HG02678 (cell line): ENCODE measurements at regions not wholly inside any gene's neighbourhood (a gene's known extent, or its start where the extent isn't known, plus 50 kb on each side); places are given as distances from the start of the nearest gene placed in this dataset.

Experiments used
- ATAC-seq: cut with Tn5 transposase; IDR thresholded peaks from one replicate; pipeline ENCODE4 v1.9.1; 2021; ENCODE audit warnings: mild to moderate bottlenecking, moderate library complexity; ENCODE audit not compliant: unreplicated experiment

DNA sequence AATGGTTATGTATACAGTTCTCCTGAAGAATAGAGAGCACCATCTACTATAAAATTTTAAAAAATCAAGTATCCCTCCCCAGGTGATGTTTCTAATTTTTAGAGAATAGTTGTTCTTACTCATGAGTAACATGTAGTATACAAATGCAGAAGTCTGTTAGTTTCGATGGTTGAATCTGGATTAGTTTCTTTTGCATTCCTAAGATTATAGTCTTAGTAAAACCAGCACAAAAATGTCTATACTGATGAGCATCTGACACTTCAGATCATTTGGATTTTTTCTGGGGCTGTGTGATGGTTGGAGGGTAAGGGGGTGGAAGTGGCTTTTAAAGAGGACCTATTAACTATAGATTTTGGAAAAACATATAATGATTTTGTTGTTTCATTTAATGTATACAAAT, 167.3 kb upstream of the SGO1 start:
- ATAC-seq: no peak

DNA sequence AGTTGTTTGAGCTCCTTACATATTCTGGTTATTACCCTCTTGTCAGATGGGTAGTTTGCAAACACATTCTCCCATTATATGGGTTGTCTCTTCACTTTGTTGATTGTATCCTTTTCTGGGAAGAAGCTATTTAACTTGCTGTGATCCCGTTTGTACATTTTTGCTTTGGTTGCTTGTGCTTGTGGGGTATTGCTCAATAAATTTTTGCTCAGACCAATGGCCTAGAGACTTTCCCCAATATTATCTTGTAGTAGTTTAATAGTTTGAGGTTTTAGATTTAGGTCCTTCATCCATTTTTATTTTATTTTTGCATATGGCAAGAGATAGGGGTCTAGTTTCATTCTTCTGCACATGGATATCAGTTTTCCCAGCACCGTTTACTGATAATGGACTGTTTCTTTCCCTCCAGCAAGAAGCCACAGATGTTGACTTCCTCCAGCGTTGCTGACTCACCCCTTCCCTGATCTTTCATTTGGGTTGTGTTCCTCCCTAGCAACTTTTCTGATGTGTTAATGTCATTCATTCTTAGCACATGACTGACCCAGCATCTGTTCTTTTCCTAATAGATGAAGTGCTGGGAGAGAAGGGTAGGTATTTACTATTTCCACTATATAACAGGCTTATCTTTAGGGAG, 166.7 kb upstream of the SGO1 start:
- ATAC-seq: no peak

DNA sequence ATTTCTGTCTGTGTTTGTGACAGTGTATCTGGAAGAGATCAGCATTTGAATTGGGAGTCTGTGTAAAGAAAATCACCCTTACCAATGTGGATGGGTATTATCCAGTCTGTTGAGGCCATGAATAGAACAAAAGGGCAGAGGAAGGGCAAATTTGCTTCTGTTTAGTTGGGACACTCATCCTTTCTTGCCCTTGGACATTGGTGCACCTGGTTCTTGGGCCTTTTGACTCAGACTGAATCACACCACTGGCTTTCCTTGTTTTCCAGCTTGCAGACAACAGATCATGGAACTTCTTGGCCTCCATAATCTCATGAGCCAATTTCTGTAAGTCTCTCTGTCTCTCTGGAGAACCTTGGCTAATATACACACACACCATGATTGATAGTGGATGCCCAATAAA, 164.4 kb upstream of the SGO1 start:
- no peak for ATAC-seq

DNA sequence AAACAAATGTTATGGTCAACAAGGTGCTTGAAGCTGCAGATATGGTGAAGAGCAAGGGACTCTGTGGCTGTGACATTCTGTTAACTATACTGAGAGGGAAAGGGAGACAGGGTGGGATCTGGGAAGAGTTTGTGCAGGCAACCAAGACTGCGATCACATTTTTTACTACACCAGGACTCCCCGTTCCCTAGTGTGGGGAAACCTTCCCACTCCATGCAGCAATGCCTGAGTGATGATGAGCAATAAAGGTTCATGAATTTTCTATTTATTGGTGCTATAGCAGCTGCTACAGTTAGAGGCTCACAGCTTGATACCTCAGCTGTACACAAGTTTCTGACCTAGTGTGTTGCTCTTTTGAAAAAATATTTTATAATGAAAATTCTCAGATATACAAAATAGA, 160.9 kb upstream of the SGO1 start:
- no peak for ATAC-seq

DNA sequence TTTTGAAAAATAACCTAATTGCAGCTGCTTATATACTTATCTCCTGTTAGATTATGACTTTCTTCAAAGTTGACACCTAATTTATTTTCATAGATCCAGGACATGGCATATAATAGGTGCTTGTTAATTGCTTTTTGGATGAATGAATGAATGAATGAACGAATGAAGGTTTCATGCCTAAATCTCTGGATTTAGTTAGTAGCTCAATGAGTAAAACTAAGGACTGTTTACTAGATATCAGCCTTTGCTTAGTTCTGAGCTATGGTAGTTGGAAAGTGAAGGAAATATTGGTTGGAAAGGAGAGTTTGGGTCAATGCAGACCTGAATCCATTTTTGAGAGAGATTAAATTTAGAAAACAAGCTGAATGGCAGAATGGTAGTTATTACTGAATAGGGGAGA, 160.4 kb upstream of the SGO1 start:
- ATAC-seq: no peak

DNA sequence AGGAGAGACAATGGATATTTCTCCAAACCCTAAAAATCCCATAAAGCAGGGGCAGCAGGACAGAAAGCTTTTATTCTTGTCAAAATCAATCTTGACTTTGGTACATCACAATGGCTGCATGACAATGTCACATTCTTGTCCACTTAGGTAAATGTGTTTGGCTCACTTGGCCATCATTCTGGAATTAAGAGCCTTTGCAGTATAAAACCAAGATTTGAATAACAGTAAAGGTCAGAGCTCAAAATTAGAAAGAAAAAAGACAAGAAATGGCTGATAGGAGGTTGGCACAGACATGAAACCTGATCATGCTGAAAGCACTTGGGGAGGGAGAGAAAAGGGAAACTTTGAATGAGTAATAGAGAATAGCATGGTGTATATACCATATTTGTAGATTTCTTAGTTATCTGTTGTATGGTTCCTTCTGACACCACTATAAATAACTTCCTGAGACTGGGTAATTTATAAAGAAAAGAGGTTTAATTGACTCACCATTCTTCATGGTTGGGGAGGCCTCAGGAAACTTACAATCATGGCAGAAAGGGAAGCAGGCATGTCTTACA, 158.5 kb upstream of the SGO1 start:
- ATAC-seq: no peak

DNA sequence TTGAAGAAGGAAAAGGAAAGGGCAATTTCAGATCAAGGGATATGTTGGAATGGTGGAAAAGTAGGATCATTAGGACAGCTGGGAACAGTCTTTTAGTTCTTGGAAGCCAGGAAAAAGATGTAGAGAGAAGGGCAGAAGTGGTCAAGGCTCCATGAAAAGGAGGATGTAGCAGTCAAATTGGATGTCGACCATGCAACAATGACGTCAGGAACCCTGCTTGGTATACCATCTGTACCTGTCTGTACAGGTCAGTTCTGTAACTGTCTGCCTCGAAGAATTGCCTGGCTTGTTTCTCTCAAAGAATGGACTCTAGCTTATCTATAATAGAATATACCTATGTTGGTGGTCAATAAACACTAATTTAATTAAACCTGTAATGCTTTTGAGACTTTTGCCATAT, 157.8 kb upstream of the SGO1 start:
- ATAC-seq: no peak

DNA sequence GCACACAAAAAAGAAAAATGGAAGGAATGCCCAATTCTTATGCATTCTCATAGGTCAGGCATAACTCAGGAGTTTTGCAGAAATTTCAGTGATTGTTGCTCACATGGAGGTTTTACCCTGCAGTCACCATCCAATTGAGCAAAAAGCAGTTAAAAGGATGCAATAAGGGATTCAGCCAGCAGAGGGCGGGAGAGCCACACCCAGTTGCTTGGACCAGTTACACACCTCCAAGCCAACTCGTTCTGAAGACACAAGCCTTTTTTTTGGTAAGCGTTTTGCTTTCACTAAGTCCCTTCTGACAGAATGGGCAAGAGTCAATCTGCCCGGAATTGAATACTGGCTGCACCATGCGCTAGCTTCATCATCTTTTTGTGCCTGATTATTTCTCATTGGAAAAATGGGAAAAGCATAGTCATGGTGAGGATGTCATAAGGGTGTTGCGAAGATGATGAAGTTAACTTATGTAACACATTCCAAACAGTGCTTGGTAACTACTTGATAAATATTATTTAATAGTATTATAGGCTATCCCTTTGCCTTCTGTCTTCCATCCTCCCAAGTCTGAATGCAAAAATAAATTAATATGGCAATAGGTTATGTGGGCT, 154.4 kb upstream of the SGO1 start:
- peak; percentile 84 for ATAC-seq

DNA sequence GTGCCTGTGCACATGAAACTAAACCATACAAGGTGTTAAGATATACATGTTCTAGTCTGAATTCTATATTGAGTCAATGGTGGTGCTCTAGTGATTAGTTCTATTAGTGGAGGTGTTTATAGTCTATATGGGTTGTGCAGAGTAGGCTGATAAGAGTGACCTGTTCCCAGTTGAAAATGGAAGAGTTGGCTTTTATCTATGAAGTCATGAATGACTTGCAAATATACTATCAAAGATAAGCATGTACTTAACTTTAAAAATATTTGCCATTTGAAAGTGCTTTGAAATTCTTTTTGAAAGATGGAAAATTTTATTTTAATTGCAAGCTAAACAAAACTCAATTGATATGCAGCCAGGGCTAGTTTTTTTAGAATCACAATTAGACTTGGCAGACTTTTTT, 150.6 kb upstream of the SGO1 start:
- no peak for ATAC-seq

DNA sequence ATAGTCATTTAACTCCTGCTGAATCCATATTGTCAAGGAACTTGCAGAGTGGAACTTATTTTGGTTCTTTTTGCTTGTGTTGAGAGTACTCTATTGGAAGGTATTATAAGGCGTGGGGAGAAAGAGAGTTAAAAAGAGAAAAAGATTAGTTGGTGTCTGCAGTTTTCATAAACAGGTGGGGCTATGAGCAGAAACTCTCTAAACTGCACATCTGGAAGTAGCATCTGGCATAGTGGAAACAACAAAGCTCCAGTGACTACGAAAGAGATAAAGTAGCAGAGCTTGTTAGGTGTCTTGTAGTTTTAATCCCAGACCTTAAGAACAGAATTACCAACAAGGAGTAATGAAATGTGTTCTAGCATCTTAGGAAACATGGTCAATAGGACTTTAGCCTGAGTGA, 148.8 kb upstream of the SGO1 start:
- ATAC-seq: no peak

DNA sequence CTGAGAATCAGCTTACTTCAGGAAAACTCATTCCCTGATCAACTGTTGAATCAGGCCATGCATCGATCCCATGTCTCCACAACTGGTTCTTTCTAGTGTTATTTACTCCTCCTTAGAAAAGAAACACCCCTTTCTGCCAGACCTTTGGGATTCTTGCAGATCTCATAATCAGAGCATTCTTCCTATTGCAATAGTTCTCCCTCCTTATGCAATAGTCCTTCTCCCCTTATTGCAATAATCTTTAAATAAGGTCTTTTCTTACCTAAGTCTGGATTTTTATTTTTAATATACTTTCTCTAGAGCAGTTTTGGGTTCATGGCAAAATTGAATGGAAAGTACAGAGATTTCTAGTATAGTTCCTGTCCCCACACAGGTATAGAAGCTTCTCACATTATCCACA, 141.9 kb upstream of the SGO1 start:
- ATAC-seq: no peak

DNA sequence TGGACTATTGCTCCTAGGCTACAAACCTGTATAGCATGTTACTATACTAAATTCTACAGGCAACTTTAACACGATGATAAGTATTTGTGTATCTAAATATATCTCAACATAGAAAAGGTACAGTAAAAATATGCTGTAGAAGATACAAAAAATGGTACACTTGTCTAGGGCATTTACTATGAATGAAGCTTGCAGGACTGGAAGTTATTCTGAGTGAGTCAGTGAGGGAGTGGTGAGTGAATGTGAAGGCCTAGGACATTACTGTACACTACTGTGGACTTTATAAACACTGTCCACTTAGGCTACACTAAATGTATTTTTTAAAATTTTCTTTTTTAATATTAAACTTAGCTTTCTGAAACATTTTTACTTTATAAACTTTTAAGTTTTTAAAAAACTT, 140.5 kb upstream of the SGO1 start:
- ATAC-seq: no peak

DNA sequence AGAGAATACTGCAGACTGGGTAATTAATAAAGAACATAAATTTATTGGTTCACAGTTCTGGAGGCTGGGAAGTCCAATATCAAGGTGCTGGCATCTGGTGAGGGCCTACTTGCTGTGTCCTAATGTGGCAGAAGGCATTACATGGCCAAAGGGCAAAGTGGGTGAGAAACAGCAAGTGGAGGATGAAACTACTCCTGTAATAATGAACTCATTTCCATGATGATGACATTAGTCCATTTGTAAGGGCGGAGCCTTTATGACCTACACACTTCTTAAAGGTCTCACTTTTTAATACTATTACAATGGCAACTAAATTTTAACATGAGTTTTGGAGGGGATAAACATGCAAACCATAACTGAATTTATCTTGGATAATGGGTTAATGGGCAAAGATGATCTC, 139.6 kb upstream of the SGO1 start:
- ATAC-seq: no peak

DNA sequence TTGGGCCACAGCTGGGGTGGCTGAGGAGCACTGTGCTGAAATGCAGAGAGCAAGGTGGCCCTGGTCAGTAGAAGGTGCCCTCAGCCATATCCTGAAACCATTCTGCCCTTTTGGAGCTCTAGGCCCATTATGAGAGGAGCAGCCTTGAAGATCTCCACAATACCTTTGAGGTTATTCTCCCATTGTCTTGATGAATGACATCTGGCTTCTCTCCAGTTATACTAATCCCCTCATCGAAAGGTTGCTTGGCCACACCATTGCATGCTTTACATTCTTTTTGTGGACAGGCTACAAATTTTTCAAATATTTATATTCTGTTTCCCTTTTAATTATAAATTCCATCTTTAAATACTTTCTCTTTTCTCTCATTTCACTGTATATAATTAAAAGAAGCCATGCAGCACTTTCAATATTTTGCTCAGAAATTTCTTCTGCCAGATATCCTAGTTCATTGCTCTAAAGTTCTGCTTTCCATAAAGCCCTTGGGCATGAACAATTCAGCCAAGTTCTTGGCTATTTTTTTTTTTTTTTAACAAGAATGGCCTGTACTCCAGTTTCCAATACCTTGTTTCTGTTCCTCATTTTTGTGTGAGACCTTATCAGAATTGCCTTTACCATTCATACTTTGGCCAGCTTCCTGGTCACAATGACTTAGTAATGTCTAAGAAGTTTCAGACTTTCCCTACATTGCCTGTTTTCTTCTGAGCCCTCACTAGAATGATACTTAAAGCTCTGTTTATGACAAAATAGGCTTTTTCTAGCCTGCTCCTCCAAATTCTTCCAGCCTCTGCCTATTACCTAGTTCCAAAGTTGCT, 138.9 kb upstream of the SGO1 start:
- peak; percentile 99 for ATAC-seq

DNA sequence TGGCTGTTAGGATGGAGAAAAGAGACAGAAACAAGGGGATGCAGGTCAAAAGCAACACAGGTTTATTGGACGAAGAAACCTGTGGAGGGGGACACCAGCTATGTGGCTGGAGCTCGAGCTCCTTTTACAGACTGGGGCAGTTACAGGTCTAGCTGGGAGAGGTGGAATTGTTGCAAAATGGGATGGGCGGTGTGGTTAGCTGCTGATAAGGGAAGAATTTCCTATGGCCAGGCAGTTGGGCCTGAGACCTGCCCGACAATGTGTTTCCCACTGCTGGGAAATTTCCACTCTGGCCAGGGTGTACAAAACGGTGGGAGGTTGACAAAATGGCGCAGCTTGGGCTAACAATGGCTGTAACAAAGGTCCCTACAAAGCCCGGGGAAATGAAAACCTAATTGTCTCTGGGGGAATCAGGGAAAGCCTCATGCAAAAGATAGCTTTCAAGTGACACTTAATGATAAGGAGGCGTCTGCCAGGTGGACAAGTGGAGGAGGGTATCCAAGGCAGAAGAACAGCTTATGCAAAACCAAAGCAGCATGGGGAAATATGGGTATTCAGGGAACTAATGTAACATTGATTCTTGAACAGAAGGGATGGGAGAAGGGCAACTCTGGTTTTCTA, 137.4 kb upstream of the SGO1 start:
- ATAC-seq: no peak

DNA sequence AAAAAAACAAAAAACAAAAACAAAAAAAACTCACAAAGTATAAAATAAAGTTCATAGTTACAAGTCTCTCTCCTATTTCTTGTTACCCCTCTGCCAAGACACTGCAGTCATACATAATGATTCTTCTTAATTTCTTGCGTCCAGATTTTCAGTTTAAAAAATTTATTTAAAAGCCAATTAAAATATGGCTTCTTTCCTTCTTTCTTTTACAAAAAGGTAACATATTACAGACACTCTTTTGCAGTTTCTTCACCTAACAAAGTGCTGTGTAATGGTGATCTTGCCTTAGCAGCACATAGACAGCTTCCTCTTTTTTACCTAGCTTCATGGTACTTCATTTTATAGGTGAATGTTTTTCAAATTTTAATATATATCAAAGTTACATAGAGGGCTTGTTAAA, 136.1 kb upstream of the SGO1 start:
- no peak for ATAC-seq

DNA sequence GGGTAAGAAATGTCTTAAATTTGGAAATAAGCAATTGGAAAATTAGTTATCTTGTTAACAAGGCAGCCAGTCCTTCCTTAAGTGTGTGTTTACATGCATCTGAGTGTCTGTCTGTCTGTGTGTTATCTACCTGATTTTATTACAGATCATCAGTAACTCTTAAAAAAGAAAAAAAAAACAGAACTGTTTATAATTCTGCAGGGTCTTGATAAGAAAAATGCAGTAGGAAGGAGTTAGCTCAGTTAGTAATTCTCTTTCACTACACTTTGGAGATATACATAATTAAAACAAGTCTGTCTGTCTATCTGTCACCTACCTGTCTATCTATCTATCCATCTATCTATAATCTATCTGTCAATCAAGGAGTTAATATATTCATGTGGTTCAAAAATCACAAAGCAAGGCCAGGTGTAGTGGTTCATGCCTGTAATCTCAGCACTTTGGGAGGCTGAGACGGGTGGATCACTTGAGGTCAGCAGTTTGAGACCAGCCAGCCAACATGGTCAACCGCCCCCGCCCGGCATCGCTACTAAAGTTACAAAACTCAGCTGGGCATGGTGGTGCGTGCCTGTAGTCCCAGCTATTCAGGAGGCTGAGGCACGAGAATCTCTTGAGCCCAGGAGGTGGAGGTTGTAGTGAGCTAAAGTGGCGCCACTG, 135.5 kb upstream of the SGO1 start:
- ATAC-seq: no peak

DNA sequence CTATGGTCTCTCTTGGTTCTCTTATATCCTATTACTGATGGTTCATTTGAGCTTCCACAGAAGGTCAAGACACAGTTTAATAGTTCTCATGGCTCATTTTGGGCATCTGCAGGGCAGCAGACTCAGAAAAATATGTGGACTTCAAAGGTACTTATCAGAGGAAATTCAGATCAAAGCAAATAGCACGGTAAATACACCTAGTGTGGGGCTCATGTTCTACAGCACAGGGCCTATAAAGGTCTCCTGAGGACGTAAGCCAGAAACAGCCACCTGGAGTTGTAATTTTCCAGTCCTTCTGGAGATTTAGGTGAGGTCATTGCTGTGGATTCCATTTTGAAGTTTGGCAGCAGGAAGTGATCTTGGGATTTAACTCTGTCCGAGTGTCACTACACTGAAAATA, 134.5 kb upstream of the SGO1 start:
- ATAC-seq: no peak

DNA sequence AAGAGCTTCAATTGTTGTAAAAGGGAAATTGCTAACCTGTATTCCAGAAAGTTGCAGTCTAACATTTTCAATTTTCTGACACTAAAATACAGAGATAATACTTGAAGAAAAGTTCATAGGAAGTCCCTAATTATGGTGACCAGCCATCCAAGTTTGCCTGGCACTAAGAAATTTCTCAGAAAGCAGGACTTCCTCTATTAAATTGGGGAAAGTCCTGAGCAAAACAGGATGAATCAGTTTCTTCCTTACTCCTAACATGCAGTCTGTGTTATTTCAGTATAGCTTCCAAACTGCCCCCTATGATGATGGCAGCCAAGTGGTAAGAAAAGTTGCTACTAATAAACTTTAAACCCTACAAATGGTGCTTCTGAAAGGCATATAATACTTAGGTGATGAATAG, 133.5 kb upstream of the SGO1 start:
- no peak for ATAC-seq

DNA sequence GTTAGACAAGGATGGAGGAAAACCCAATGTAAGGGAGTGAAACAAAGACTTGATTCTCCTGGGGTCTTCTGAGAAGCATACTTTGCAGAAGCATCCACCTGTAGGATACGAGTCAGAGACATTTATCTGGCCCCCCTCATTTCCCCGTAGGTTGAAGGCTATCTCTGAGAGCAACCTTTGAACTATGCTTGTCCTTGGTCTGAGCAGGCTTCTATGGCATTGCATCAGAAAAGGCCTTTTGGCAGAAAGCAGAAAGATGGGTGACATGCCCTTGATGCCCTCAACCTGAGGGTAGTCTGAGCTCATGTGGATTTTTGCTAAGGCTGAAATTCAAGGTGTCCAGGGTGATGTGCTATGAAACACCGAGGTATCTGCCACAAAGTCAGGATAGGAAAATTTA, 131.6 kb upstream of the SGO1 start:
- no peak for ATAC-seq

DNA sequence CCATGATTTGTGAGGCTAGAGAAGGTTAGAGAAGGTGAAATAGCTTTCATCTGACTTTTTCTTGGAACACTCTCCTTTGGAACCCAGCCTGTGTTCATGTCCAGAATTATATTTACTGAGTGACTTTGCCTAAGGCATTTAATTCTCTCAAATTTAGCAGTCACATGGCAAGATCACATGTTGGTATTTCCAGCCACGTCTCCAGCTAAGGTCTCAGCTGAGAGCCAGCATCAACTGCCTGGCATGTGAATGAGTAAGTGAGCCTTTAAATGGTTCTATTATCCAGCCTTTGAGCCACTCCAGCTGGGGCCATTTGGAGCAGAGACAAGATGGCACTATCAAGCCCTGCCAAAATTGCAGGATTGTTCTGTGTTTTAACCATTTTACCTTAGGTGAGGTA, 130.2 kb upstream of the SGO1 start:
- ATAC-seq: no peak
